ENCODE measurements at regions not wholly inside any gene's neighbourhood (a gene's known extent, or its start where the extent isn't known, plus 50 kb on each side); places are given as distances from the start of the nearest gene placed in this dataset.

- TF ChIP-seq CTCF (IDR thresholded peaks at IDR 0.05; ENCODE audit: insufficient read depth, low read depth, low read length, missing control alignments): no peak
- no peak overlapping the region for H3K4me3 ChIP-seq (ENCODE audit: low read depth, low read length)
- no peak for DNase-seq (ENCODE audit: low read depth)
These were observed 226.9 kb downstream of the WDR11 start for GRCh38 chr10:121078036-121078435.

- DNase-seq (ENCODE audit: low read depth): no peak
- TF ChIP-seq CTCF (IDR thresholded peaks at IDR 0.05; ENCODE audit: insufficient read depth, low read depth, low read length, missing control alignments): no peak
- no peak overlapping the region for H3K4me3 ChIP-seq (ENCODE audit: low read depth, low read length)
These were observed 227.5 kb downstream of the WDR11 start for GRCh38 chr10:121078672-121079102.

GRCh38 chr10:121079226-121079625 is 228.1 kb downstream of the WDR11 start:
- TF ChIP-seq CTCF (IDR thresholded peaks at IDR 0.05; ENCODE audit: insufficient read depth, low read depth, low read length, missing control alignments): no peak
- no peak for DNase-seq (ENCODE audit: low read depth)
- no peak overlapping the region for H3K4me3 ChIP-seq (ENCODE audit: low read depth, low read length)

GRCh38 chr10:121080281-121080891 is 229.2 kb downstream of the WDR11 start:
- no peak overlapping the region for H3K4me3 ChIP-seq (ENCODE audit: low read depth, low read length)
- no peak for TF ChIP-seq CTCF (IDR thresholded peaks at IDR 0.05; ENCODE audit: insufficient read depth, low read depth, low read length, missing control alignments)
- no peak for DNase-seq (ENCODE audit: low read depth)

GRCh38 chr10:121081306-121081705 is 230.1 kb downstream of the WDR11 start:
- no peak overlapping the region for H3K4me3 ChIP-seq (ENCODE audit: low read depth, low read length)
- DNase-seq (ENCODE audit: low read depth): no peak
- no peak for TF ChIP-seq CTCF (IDR thresholded peaks at IDR 0.05; ENCODE audit: insufficient read depth, low read depth, low read length, missing control alignments)

- no peak overlapping the region for H3K4me3 ChIP-seq (ENCODE audit: low read depth, low read length)
- no peak for TF ChIP-seq CTCF (IDR thresholded peaks at IDR 0.05; ENCODE audit: insufficient read depth, low read depth, low read length, missing control alignments)
- no peak for DNase-seq (ENCODE audit: low read depth)
These were observed 231.8 kb downstream of the WDR11 start for GRCh38 chr10:121082984-121083383.

- TF ChIP-seq CTCF (IDR thresholded peaks at IDR 0.05; ENCODE audit: insufficient read depth, low read depth, low read length, missing control alignments): no peak
- DNase-seq (ENCODE audit: low read depth): no peak
These were observed 233.0 kb downstream of the WDR11 start for GRCh38 chr10:121084016-121084674.

More at GRCh38 chr10:121084016-121084674, 233.0 kb downstream of the WDR11 start:
- H3K4me3 ChIP-seq (ENCODE audit: low read depth, low read length): no peak overlapping the region

Measured in GM12865 (cell line).